ENCODE measurements at regions not wholly inside any gene's neighbourhood (a gene's known extent, or its start where the extent isn't known, plus 50 kb on each side); places are given as distances from the start of the nearest gene placed in this dataset.
"Not testable (repeated sequence)": the region's sequence is repeated elsewhere in the genome, so short reads cannot be mapped to it uniquely, and the experiment has no call there.

DNA sequence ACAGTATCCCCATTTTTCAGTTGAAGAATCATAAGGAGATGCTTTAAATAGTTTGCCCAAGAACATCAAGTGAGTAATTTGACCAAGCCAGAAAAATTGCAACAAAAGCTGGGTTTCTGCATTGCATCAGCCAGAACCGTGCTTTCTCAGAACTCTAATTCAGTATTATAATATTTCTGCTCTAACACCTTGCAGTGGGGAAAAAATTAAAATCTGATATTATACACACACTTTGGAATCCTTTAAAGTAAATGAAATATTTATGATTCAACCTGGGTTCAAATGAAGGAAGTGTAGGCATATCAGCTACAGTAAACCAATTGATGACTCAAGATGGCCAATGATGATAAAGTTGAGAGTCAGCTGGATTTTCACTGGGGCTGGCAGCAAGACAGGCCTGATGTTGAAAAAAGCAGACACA is 387.6 kb upstream of the ZFP42 start:
- DNase-seq = no peak

DNA sequence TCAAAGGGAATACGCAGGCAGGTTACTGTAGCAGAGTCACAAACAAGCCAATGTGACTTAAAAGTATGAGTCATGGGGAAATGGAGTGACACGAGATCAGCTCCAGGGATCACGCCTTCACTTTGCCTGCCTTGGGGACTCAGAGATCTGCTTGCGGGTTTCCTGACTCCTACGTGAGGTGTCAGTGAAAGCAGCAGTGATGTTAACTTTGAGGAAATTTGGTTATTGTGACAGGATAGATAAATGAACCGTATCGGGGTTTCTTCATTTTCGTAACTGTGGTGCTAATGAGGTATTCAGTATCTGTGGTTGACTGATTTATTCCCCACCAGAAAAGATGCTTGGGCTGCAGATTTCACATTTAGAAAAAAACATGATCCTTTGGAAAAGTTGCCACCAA is 383.3 kb upstream of the ZFP42 start:
- no peak for DNase-seq

DNA sequence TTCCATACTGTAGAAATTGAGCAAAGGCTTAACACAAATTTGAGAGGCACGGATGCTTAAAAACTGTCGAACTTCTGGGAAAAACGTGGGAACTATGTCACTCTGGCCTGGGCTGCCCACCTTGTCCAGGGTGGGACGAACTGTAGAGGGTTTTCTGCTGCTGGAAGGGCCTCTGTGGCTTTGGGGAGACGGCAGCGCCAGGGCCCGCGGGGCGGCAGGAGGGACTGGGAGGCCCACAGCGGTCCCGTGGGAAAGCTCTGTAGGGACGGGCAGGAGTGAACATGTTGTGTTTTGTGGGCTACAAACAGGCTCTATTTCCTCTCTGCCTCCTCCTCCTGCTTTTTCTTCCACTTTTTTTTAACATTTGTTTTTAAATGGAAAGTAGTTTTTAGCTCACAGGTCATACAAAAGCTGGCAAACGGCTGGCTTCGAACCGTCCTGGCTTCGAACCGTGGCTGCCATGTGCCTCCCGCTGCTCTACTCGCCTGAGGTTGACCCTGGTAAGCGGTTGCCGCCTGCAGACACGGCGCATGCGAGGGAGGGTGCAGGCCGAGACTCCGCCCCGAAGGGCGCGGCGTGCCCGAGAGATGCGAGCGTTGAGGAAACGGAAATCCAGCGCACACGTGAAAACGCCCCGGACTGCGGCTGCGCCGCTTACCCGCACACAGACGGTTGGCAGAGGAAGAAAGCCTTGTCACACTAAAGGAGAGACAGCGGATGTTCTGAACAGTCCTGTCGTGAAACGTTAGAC is 382.3 kb upstream of the ZFP42 start:
- DNase-seq = no peak

DNA sequence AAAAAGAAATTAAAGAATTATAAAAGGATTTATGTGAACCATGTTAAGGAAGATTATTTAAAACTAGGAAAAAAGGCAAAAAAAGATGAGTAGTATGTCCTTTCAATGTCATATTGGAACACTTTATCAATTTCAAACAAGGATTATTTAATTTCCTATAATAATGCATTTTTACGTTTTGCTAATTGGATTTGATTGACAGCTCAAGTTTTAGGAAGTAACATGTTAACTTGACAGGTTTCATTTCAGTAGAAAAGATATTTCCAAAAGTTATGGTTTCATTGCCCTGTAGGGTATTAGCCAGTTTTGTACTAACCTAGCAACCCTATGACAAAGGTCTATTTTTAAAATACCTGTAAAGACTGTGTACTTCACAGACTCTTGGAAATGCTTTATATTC is 379.6 kb upstream of the ZFP42 start:
- no peak for DNase-seq

DNA sequence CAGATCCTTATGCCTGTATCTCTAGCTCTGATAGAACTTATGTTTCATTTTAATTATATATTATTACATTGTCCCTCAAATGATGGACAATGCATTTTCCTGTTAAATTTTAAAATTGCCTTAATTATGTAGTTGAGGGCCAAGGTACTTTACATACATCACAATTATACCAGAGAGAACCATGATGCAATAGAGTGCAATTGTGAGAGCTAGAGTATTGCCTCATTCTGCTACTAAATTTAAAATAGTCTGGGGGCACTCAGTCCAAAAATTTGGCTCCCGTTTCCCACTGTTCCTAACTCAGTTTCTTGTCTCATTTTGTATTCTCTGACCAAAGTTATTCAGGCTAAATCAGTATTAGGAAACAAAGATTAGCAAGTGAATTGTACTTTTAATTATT is 378.5 kb upstream of the ZFP42 start:
- no peak for DNase-seq

DNA sequence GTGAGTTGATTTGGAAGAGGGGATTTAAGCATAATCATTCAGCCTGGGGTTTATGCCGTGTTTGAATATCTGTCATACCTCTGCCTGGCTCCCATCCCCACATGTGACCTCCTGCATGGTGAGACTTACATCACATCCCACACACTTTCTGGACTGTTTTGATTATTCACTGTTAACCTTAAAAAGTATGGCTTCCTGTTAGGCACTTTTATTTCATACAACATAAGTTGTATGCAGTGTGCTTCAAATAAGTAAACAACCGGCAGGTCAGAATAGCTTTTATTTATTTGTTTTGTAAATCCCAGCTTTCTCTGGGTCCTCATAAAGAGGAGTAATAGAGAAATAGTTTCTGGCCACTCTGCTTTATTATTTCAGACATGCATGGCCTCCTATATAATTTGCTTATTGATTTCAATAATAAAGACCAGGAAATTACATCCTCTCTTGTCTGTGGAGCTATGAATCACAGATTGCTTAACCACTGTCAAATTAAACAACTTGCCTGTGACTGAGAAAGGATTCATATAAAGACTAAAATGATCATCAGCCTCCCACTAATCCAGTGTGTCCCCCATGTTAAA is 376.8 kb upstream of the ZFP42 start:
- no peak for DNase-seq

DNA sequence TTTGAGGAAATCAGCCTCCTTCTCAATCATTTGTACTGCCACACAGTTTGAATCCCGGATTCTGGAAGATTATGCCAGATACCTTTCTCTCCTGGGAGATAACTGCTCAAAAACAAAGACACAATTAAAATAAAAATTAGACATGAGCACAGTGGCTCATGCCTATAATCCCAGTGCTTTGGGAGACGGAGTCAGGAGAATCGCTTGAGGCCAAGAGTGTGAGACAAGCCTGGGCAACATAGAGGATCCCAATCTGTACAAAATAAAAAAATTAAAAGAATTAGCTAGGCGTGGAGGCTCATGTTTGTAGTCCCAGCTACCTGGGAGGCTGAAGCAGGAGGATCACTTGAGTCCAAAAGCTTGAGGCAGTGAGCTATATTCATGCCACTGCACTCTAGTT is 376.3 kb upstream of the ZFP42 start:
- DNase-seq = no peak

DNA sequence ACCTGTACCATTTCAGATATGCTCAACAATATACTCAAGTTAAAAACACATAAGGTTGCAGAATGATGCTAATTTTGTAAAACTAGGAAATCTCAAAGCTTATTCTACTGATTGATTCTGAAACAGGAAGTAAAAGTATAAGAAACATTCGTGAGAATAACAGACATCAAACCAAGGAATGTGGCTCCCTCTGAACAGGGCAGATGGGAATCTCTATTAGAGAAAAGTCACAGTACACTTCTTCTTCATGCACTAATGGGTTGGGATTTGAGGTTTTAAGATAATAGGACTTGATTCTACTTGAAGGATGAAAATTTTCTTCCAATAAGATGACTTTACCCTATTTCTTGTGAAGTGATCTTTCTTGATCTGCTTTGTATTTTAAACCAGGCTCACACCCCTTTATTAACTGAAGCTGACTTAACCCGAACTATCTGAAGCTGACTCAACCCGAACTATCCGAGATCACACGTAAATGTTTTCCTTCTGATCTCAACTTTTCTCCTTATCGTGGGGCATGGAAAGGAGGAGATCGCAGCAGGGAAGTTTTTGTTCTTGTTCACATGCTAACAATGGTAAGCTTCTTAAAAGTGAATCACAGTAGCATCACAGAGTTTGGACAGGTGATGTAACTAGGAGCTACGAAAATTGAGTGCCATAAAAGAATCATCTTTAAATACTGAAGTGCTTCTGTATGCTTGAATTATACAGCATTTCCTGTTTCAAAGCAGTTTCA is 363.1 kb upstream of the ZFP42 start:
- DNase-seq = no peak

DNA sequence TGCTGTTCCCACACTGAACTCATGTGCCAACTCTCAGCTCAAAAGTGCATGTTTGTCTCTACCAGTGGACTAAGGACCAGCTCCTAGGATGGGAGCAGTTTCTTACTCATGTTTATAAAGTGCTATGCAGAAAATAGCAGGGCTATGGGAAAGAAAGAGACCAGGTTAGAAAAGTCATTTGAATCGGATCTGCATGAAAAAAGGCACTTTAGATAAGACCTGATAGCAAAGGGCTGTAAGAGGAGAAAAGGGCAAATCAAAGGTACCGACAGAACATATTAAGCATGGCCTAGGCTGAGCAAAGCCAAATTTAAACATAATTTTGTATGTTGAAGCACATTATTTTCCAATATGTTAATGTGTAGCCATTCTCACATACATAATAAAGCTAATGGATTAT is 362.3 kb upstream of the ZFP42 start:
- DNase-seq = no peak

DNA sequence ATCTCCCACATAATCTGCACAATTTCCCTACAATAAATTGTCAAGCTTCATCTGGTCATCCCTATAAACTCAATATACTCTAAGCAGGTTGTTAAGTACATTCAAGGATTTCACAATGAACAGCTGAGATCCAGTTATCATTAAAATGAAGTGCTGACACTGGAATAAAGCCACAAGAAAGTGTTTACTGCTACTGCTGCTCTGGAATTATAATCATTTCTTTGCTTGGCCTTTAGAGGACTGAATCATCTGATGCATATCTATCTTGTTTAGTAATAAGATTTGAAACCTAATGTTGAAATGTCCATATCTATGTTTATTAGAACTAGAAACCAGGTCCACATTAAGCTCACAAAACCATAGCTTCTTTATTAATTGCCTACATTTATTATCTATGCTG is 338.6 kb upstream of the ZFP42 start:
- DNase-seq = no peak

DNA sequence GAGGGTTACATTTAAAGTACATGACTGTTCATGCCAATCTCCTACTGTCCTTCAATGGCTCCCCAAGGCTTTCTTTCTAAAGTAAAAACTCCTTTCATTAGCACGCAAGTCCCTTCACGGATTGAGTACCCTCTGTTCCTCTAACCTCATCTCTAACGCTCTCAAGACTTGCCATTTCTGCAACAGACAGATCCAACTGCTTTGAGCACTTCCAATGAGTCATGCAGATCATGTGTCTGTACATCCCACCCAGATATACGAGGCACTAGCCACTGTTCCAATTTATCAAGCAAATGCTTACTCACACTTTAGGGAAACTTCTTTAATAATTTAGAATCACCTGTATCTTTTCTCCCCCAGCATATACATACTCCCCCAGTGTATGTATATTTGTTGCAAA is 332.5 kb upstream of the ZFP42 start:
- DNase-seq = no peak

DNA sequence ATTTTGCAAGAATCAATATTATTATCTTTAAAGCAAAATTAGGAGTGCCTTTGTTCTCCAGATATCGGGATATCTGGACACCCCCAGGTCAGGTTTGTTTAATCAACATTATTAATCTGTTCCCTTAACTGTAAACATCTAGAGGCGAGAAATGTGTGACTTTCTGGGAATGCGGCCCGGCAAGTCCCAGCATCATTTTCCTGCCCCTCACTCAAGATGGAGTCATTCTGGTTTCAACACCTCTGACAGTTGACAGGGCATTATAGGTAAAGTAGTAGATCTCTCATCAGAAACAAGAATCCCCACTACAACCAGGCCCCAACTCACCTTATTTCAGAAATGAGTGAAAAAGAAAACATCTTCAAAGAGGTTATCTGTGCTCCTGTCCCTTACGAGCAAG is 331.6 kb upstream of the ZFP42 start:
- DNase-seq = no peak

DNA sequence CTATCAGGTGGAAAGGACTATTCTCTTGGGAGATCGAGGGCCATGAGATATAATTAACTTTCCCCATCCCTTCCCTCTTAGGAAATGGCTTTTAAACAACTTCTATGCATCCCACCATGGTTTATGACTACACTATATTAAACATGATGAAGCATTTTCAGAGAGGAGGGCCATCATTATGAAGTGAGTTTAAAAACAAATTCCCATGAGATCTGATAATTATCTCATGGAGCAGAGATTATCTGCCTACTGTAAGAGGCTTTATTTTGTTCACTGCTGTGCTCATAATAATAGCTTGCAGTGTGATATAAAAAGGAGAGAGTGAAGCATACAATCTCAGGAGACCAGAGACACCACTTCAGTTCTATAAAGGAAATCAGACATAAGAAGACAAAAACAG is 330.5 kb upstream of the ZFP42 start:
- no peak for DNase-seq

DNA sequence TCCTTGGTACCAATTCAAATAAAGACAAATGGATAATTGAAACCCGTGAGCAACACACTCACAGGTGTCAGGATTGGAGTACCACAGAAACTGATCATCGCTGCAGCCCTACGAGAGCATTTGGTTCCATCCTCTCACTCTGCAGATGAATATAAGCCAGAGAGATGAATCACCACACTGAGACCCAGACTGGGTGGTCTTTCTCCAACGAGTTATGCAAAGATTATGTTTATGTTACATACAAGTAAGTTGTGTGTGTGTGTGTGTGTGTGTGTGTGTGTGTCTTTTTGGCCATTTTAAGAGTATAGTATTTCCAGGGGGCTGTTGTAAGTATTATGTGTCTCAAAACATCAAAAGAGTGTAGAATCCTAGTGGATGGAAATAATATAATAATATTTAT is 329.5 kb upstream of the ZFP42 start:
- DNase-seq = no peak

DNA sequence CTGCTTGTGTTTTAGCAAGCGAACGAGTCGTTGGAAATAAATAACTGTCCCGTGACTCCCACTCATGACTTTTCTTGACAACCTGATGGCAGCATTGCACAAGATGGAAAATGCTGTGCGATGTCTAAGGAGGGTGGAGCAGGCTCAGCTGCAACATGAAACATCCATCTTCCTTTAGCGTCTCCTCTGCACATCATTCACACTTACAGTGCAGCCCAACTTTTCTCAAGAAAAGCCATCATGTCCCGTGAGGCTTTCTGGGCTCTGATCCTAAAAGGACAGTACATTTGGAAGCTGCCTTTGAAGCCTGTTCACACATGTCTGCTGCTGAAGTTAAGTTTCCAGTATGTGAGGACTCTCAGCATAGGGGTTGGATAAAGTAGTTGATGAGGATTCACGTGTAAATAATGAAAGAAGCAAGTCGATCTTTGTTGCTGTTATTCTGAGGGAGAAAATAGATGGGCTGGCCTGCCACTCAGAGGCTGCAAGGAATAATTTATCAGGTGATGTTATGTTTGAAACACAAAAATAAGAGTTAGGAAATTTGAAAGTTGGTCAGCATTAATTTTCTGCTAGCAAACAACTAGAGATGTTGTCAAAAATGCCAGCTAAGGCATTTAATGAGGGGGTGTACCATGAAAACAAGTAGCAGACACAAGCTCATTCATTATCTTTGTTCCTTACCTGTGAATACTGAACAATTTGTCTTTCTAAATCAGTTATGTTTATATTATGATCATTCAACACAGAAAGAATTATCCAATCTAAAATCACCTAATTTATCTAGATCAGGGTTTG is 328.7 kb upstream of the ZFP42 start:
- DNase-seq = no peak

DNA sequence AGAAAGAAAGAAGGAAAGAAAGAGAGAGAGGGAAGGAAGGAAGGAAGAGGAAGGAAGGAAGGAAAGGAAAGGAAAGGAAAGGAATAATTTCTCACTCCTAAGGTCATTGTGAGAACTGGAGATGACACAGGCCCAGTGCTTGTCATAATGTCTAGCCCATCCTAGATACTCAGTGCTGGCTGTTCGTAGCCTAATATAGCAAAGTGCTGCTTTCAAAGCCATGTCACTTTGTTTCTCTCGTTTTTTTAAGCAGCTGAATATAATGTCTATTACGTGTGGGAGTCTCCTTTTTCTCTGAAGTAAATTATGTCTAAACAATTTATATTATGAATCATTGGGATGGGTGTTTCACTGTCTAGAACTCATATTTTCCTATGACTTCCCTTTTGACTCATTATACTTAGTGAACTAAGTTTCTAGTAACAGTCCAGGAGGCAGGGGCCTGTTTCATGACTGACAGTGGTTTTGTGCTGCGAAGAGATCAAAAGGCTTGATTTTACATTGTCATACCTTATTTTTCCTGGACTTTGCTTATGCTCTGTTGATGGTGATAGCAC is 327.0 kb upstream of the ZFP42 start:
- no peak for DNase-seq

DNA sequence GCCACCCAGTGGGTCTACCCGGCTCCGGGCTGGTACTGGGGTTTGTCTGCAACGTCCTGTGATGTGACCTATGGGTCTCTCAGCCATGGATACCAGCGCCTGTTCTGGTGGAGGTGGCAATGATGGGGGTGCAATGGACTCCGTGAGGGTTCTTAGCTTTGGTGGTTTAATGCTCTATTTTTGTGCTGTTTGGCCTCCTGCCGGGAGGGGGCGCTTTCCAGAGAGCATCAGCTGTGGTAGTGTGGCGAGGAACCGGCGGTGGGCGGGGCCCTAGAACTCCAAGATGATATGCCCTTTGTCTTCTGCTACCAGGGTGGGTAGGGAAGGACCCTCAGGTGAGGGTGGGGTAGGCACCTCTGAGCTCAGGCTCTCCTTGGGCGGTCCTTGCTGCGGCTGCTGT is 324.1 kb upstream of the ZFP42 start:
- not testable (repeated sequence) for DNase-seq

DNA sequence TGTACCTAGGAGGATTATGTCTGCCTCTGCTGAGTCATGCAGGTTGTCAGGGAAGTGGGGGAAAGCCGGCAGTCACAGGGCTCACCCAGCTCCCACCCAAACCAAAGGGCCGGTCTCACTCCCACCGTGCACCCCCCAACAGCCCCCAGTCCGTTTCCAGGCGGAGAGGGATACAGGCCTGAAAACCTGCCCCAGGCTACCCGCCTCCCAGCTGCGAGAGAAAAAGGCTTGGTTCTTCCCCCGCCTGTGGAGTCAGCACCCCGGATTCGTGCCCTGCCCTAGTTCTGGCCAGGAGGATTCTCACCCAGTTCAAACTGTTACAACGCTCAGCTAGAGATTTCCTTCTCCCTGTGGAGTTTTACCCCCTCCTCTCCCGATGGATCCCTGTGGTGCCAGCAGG is 323.6 kb upstream of the ZFP42 start:
- DNase-seq = not testable (repeated sequence)

DNA sequence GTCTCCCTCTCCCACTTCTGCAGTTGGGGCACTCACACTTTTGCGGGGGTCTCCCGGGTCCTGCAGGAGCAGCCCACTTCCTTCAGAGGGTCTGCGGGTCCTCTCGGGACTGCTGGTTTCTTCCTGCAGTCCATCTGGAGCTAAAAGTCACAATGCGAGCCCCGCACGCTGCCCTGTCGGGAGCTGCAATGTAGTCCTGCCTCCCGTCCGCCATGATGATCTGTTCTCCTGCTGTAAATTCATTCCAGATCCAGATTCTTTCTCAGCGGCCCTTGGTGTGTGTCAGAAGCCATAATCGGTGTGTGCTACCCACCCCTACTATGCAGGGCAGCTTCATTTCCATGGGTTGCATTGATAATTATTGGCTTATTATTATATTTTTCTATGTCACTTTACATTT is 323.0 kb upstream of the ZFP42 start:
- DNase-seq = not testable (repeated sequence)

DNA sequence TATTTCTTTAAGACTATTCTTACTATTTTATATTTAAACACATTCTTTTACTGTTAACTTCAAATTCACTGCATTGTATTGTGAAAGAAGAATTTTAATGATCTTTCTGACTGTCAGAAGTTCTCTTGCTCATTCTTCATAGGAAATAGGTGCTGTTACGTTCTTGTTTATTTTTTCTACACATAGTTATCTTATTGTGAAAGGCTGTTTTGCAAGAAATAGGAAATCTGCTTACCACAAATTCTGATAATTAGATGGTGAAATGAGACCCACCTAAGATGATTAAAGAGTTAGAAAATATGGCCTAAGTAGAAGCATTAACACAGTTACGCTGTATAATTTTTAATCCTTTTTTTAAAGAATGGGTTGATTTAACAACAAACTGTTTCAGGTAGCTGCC is 316.1 kb upstream of the ZFP42 start:
- no peak for DNase-seq

DNA sequence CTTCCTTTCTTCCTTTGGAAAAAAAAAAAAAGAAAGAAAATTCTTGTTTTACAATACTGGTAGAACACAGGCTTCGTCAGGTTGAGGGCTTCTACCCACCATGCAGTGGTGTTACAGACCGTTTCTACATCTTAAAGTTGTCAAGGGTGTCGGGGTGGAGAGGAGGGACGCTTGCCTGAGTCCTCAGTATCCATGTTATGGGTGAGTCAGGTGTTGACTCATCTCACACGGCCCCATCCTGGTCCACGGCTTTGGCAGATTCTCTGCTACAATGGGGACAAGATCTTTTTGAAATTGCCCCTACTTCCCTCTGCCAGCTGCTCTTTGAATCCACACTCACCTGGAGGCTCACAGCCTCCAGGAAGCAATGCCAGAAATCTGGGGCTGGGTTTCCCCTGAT is 310.3 kb upstream of the ZFP42 start:
- DNase-seq = no peak

DNA sequence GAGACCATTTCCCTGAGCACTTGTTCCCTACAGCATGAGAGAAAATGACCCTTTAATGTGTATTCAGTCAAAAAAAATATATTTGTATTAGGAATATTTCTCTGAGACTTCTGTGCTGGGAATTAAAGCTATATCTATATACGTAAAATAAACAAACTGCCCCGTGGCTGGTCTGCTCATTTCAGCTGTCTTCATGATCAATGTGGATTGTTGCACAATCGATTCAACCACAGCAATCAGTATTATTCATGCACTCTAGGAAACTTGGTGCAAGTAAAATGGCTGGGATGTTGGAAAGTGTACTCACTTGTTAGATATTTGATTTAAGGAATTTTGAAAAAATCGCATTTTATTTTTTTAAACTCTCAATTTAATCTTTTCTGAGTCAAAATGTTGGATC is 307.9 kb upstream of the ZFP42 start:
- DNase-seq = no peak

DNA sequence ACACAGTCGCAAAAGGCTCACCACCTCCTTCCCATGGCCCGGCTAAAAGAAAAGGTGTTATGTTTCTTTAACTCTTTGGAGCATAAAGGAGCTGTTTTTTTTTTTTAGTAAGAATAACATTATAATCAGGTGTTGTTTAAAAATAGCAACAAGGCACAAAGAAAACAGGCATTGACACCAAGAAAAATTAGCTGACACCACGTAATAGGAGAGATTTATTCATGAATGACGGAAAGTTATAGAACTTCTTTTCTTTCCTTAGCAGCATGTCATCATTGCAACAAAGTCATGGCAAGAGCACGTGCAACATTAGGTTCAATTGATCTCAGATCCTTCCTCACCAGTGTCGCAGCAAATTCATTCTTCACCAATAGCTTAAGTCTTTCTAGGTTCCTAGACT is 302.9 kb upstream of the ZFP42 start:
- DNase-seq = no peak
